NCI-H1436 (cell line): ENCODE measurements at regions not wholly inside any gene's neighbourhood (a gene's known extent, or its start where the extent isn't known, plus 50 kb on each side); places are given as distances from the start of the nearest gene placed in this dataset.
"Not testable (repeated sequence)": the region's sequence is repeated elsewhere in the genome, so short reads cannot be mapped to it uniquely, and the experiment has no call there.

Experiments used
- DNase-seq: peaks from one replicate; lab custom pipeline; 2025; lab: John Stamatoyannopoulos, UW

GRCh38 chr5:54884195-54884536 lies 101.2 kb downstream of the ESM1 start:
- no peak for DNase-seq

- no peak for DNase-seq
Measured at GRCh38 chr5:54883374-54884194, 101.8 kb downstream of the ESM1 start.

GRCh38 chr5:54882841-54883240 lies 102.6 kb downstream of the ESM1 start:
- DNase-seq: no peak

GRCh38 chr5:54882101-54882500 lies 103.3 kb downstream of the ESM1 start:
- DNase-seq: no peak

- no peak for DNase-seq
Measured at GRCh38 chr5:54881286-54882005, 103.9 kb downstream of the ESM1 start.

GRCh38 chr5:54876976-54877375 lies 108.4 kb downstream of the ESM1 start:
- no peak for DNase-seq

- DNase-seq: no peak
Measured at GRCh38 chr5:54876556-54876955, 108.8 kb downstream of the ESM1 start.

GRCh38 chr5:54874337-54875021 lies 110.9 kb downstream of the ESM1 start:
- no peak for DNase-seq

GRCh38 chr5:54873691-54874090 lies 111.7 kb downstream of the ESM1 start:
- DNase-seq: no peak

GRCh38 chr5:54872810-54873209 lies 112.6 kb downstream of the ESM1 start:
- DNase-seq: no peak

- no peak for DNase-seq
Measured at GRCh38 chr5:54870271-54870670, 115.1 kb downstream of the ESM1 start.

GRCh38 chr5:54869691-54870090 lies 115.7 kb downstream of the ESM1 start:
- no peak for DNase-seq

GRCh38 chr5:54868511-54869483 lies 116.6 kb downstream of the ESM1 start:
- DNase-seq: no peak

GRCh38 chr5:54867310-54867944 lies 118.0 kb downstream of the ESM1 start:
- peak; percentile 57 for DNase-seq

- DNase-seq: not testable (repeated sequence)
Measured at GRCh38 chr5:54864911-54865515, 120.4 kb downstream of the ESM1 start.

- no peak for DNase-seq
Measured at GRCh38 chr5:54862036-54862435, 123.4 kb downstream of the ESM1 start.

GRCh38 chr5:54861212-54861894 lies 124.0 kb downstream of the ESM1 start:
- no peak for DNase-seq

- DNase-seq: no peak
Measured at GRCh38 chr5:54860321-54860720, 125.1 kb downstream of the ESM1 start.

GRCh38 chr5:54859316-54859715 lies 126.1 kb downstream of the ESM1 start:
- no peak for DNase-seq

- no peak for DNase-seq
Measured at GRCh38 chr5:54854883-54855581, 130.4 kb downstream of the ESM1 start.
